Cardiac septum (tissue), 1 donor: ENCODE measurements at regions not wholly inside any gene's neighbourhood (a gene's known extent, or its start where the extent isn't known, plus 50 kb on each side); places are given as distances from the start of the nearest gene placed in this dataset.

Experiments used
- DNase-seq: peaks from one replicate; pipeline ENCODE4 v3.0.0-alpha.2; 2020; ENCODE audit warnings: low spot score
- intact Hi-C: fragments of 100-400 bp; cut with DNase I; formaldehyde crosslinking; loops from one replicate; pipeline ENCODE4 v1.14.0; 2022
- donor health status: DM: no; HTN: no; CAD: no.

DNA sequence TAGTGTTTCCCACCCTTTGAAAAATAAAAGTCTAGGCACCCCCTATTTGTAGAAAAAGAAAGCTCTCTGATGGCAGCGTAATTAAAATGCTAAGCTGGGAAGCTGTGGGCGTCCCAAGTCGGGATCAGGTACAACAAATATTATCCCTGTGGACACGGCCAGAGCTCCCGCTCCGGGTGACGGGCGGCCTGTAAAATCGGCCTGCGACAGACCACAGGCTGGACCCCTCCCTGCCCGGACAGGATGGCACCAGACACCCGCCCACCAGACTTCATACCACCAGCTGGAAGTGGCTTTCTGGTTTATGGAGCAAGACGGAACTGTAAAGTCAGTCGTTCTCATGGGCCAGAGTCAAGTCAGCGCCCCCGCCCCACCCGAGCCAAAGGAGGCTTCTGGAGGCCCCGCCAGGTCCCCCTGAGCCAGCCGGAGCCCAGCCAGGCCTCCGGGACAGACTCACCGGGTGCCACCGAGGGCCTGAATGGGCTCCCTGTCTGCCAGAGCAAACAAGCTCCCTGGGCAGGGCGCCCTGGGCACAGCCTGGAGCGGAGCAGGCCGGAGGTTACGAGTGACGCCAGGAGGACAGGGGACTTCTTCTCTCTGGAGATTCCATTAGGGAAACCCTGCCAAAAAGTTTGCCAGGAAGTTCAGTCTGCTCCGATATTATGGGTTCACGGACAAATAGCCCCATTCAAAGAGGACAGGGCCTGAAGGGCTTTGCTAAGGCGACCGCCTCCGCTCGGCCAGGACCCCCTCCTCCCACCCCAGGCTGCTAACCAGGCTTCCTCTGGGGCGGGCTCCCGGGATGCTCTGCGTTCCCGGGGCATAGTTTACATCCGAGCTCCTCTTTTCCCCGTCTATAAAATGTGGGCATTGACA, 173.7 kb downstream of the ERCC6L2 start:
- intact Hi-C loops = no loop called here
- DNase-seq = no peak

DNA sequence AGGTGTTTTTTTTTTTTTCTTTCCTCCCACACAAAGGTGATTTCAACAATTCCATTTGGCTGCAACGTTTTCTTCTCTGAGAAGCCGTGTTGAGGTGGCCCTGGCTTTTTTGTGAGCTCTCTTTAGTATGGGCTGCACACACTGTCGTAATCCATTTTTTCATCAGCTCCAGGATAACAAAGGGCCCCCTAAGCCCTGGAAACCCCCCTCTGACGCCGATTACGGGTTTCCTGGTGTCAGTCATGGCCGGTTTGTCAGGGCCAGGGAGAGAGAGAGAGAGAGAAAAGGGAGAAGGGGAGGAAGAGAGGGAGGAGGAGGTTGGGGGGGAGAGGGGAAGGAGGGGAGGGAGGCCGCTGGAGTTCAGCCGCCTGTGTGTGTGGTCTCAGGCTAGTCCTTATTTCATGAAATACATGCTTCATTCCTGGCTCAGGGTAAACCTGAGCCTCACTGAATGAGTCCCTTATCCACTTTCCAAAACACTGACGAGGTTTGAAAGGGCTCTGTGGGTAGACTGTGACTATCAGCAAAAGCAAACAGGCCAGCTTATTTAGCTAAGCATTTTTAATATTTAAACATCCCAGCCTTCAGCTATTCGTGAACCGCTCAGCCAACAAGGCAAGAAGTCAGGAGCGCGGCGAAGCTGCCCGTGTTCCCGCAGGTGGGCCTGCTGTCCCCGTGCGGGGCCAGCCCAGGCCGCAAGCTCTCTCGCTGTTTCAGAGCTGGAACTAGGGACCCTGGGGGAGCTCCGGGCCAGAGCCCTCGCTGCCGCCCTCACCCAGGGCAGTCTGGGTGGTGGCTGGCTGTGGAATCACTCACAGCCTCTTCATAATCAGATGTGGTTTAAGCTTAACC, 172.8 kb downstream of the ERCC6L2 start:
- DNase-seq = no peak

GRCh38 chr9:96047741-96048103, 172.2 kb downstream of the ERCC6L2 start:
- intact Hi-C loops = no loop called here
- DNase-seq = no peak

More for the DNA sequence above, 172.8 kb downstream of the ERCC6L2 start:
- intact Hi-C loops = no loop called here

GRCh38 chr9:96047116-96047639, 171.7 kb downstream of the ERCC6L2 start:
- no peak for DNase-seq
- intact Hi-C loops = no loop called here

GRCh38 chr9:96045811-96046210, 170.3 kb downstream of the ERCC6L2 start:
- intact Hi-C loops = no loop called here
- no peak for DNase-seq

DNA sequence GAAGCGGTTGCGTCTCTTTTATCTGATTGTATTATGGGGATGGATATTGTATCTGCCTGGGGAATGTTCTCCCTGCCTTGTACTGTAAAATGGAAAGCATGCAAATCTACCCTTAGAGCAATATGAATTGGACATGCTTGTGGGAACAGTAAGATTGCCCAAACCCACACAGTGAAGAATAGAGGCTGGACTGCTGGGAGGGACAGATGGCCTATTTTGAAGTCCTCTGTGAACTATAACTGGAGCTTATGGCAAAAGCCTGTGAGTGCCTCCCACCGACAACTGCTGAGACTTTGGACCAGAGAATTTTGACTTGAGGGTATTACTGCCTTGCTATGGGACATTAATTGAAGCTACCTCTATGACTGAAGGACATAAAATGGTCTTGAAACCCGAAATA, 168.9 kb downstream of the ERCC6L2 start:
- no peak for DNase-seq
- intact Hi-C loops = no loop called here

GRCh38 chr9:96040591-96041461, 165.3 kb downstream of the ERCC6L2 start:
- intact Hi-C loops = no loop called here
- no peak for DNase-seq

GRCh38 chr9:96038914-96039313, 163.4 kb downstream of the ERCC6L2 start:
- no peak for DNase-seq
- intact Hi-C loops = no loop called here

- DNase-seq = no peak
- intact Hi-C loops = no loop called here
Observed at GRCh38 chr9:96038271-96038670, 162.8 kb downstream of the ERCC6L2 start.

- intact Hi-C loops = no loop called here
- DNase-seq = peak; percentile 54
Observed at GRCh38 chr9:96034553-96035122, 159.1 kb downstream of the ERCC6L2 start.

- intact Hi-C loops = no loop called here
- no peak for DNase-seq
Observed at GRCh38 chr9:96033896-96034295, 158.4 kb downstream of the ERCC6L2 start.

DNA sequence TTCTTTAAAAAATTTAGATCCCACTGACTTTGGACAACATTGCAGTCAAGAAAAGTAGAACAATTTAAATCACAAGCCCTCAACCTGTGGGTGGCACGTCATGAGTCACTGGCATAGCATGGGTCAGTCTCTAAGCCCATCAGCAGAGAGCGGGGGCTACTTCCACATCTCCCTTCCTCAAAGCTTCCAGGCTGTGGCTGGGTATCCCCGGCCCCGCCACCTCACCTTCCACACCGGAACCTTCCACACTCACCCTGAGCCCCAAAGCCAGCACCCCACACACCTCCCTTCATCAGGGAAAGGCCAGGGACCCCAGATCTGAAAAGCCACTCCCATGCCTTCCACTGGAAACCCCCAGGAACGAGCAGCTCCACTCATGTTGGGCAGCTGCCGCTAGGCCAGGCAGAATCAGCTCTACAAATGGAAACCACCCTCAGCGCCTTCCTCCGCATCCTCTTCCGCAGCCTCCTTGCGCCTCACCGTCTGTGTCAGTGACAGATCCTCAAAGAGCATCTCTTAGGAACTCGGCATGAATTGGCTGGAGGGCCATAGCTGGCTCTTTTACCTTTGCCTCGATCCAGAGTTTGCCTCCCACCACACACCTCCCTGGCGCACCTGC, 156.5 kb downstream of the ERCC6L2 start:
- intact Hi-C loops = no loop called here
- no peak for DNase-seq

DNA sequence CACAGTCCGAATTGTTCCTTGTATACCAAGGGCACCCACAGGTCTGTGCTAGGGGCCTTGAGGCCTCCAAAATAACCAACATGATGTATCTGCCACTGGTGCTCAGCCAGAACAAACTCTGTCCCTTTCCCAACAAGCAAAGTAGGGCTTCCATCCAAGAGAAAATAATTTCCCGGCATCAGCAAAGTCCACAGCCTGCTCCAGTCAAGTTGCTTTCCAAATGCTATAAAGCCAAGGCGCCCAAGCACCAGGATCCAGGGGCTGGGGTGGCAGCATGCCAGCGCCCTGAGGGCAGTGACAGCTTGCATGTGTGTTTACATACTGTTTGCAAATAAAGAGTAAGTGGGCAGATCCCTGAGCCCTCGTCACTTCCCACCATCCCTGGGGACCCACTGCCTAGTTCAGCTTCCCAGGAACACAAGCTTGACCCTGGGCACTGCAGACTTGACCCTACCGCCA, 155.9 kb downstream of the ERCC6L2 start:
- no peak for DNase-seq
- intact Hi-C loops = no loop called here

- intact Hi-C loops = no loop called here
- no peak for DNase-seq
Observed at GRCh38 chr9:96029722-96030530, 154.4 kb downstream of the ERCC6L2 start.

GRCh38 chr9:96027251-96028131, 152.0 kb downstream of the ERCC6L2 start:
- no peak for DNase-seq
- intact Hi-C loops = no loop called here

DNA sequence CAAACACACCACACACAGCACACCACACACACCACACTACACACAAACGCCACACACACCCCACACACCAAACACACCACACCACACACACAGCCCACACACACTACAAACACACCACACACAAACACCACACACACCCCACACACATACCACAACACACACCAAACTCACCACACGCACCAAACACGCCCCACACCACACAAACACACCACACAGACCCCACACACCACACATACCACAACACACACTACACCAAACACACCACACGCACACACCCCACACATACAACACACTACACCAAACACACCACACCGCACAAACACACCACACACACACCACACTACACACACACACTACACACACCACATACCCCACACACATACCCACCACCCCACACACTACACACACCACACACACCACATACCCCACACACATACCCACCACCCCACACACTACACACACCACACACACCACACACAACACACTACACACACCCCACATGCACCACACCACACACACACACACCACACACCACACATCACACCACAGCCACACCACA, 151.2 kb downstream of the ERCC6L2 start:
- intact Hi-C loops = no loop called here
- DNase-seq = no peak
